Osteocyte (in vitro differentiated cells): ENCODE measurements at regions not wholly inside any gene's neighbourhood (a gene's known extent, or its start where the extent isn't known, plus 50 kb on each side); places are given as distances from the start of the nearest gene placed in this dataset.

Experiments used
- DNase-seq: peaks from one replicate; pipeline ENCODE4 v3.0.0; 2021; ENCODE audit warnings: mixed read lengths; ENCODE audit not compliant: unreplicated experiment; ENCODE audit errors: extremely low spot score
- H3K27ac Mint-ChIP-seq: one replicate; pipeline ENCODE4 v1.8.0; 2021; ENCODE audit warnings: mild to moderate bottlenecking, mixed read lengths; ENCODE audit not compliant: unreplicated experiment
- H3K27me3 Mint-ChIP-seq: one replicate; pipeline ENCODE4 v1.8.0; 2021; ENCODE audit warnings: mixed read lengths; ENCODE audit not compliant: unreplicated experiment
- H3K36me3 Mint-ChIP-seq: one replicate; pipeline ENCODE4 v1.8.0; 2021; ENCODE audit warnings: mixed read lengths; ENCODE audit not compliant: unreplicated experiment
- H3K4me1 Mint-ChIP-seq: one replicate; pipeline ENCODE4 v1.8.0; 2021; ENCODE audit warnings: mixed read lengths; ENCODE audit not compliant: unreplicated experiment
- H3K4me3 Mint-ChIP-seq: one replicate; pipeline ENCODE4 v1.8.0; 2021; ENCODE audit warnings: mild to moderate bottlenecking, moderate library complexity, mixed read lengths; ENCODE audit not compliant: unreplicated experiment
- H3K9me3 Mint-ChIP-seq: one replicate; pipeline ENCODE4 v1.8.0; 2021; ENCODE audit warnings: mixed read lengths; ENCODE audit not compliant: unreplicated experiment
- TF ChIP-seq, protein P1 (sequence below): fragments of 200-600 bp; sonication (generic); IDR thresholded peaks from 2 replicates; pipeline ENCODE4 v1.5.0; 2021; ENCODE audit warnings: antibody characterized with exemption, mild to moderate bottlenecking, moderate library complexity

DNA sequence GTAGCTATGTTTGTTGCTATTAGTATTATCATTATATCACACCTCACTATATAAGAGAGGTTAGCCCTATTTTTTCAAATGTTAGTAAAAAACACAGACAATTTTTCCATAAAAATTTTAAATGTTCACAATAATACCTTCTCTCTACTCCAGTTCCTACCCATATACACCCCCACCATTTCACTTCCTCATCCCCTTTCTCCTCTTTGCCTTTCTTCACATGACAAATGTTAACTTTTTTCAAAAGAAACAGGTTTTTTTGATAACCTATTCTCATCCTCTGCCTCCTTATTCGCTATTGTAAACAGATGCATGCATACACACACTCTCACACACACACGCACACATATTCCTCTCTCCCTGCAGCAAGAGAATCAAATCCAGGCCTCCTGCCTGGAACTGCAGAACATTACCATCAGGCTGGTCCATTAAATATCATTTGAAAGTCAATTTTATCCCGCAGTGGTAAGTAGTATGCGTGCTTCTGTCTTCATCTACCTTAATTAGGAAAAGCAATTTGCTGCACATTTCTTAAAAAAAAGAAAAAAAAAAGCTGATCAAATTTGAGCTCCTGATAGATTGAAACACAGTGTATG is 55.5 kb downstream of the MID1IP1 start:
- no peaks in the 10 kb centered on the region for H3K36me3 Mint-ChIP-seq
- no peak overlapping the region for H3K27ac Mint-ChIP-seq
- H3K4me3 Mint-ChIP-seq: no peak overlapping the region
- no peaks in the 10 kb centered on the region for H3K9me3 Mint-ChIP-seq
- TF ChIP-seq, protein P1, sequence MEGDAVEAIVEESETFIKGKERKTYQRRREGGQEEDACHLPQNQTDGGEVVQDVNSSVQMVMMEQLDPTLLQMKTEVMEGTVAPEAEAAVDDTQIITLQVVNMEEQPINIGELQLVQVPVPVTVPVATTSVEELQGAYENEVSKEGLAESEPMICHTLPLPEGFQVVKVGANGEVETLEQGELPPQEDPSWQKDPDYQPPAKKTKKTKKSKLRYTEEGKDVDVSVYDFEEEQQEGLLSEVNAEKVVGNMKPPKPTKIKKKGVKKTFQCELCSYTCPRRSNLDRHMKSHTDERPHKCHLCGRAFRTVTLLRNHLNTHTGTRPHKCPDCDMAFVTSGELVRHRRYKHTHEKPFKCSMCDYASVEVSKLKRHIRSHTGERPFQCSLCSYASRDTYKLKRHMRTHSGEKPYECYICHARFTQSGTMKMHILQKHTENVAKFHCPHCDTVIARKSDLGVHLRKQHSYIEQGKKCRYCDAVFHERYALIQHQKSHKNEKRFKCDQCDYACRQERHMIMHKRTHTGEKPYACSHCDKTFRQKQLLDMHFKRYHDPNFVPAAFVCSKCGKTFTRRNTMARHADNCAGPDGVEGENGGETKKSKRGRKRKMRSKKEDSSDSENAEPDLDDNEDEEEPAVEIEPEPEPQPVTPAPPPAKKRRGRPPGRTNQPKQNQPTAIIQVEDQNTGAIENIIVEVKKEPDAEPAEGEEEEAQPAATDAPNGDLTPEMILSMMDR: no peak
- no peaks in the 10 kb centered on the region for H3K4me1 Mint-ChIP-seq
- no peak for DNase-seq
- no peaks in the 10 kb centered on the region for H3K27me3 Mint-ChIP-seq

DNA sequence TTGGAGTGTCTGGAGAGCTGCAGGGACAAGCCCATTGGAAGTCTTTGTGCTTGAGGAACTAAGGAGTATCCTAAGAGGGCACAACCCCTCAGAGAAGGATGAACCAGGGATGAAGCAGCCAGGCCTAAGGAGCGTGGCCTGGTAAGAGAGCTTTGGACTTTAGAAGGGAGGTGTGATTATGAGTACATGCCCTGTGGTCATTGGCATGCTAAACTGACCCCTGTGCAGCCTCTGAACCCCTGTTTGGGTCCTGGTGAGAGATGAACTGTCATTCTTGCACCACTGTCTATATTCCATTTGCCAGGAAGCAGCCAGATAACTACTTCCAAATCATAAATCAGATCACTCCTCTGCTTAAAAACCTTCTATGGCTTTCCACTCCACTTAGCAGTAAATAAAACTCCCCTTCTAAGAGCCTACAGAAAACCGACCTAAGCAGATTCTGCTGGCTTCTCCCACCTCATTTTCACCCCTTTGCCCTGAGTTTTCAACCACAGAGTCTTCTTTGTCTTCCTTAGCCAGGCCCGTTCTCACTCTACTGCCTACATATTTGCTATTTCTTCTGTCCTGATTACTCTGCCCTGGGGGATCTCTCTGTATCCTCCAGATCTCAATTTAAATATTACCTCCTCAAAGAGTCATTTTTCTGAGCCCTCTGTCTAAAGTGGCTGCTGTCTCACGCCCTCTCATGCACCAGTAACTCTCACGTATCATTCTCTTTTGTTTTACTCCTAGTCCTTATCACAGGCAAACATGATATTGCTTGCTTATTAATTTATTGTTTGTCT is 56.7 kb downstream of the MID1IP1 start:
- no peak overlapping the region for H3K27ac Mint-ChIP-seq
- DNase-seq: no peak
- no peaks in the 10 kb centered on the region for H3K9me3 Mint-ChIP-seq
- no peaks in the 10 kb centered on the region for H3K36me3 Mint-ChIP-seq
- H3K4me1 Mint-ChIP-seq: no peaks in the 10 kb centered on the region
- TF ChIP-seq, protein P1: no peak
- H3K27me3 Mint-ChIP-seq: no peaks in the 10 kb centered on the region
- no peak overlapping the region for H3K4me3 Mint-ChIP-seq

DNA sequence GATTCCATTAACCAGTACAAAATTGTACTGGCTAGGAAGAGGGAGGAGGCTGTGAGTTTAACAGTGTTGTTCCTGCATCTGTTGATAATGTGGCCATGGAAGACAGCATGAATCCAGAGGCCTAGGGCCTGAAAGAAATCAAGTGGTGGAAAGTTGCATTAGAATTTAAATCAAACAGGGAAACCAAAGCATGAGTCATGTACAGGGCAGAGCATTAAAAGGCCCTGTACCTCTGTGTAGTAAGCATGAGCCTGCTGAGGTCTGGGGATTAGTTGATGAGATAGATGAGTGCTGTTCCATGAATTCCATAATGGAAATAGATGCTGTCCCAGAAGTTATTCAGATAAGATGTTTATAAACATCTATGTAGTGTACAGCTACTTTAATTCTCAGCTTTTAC is 58.3 kb downstream of the MID1IP1 start:
- TF ChIP-seq, protein P1: no peak
- Mint-ChIP-seq H3K4me3 (no peak overlapping the region), H3K4me1 (no peaks in the 10 kb centered on the region), H3K9me3 (no peaks in the 10 kb centered on the region), H3K27me3 (no peaks in the 10 kb centered on the region), H3K27ac (no peak overlapping the region), H3K36me3 (no peaks in the 10 kb centered on the region)
- DNase-seq: no peak

DNA sequence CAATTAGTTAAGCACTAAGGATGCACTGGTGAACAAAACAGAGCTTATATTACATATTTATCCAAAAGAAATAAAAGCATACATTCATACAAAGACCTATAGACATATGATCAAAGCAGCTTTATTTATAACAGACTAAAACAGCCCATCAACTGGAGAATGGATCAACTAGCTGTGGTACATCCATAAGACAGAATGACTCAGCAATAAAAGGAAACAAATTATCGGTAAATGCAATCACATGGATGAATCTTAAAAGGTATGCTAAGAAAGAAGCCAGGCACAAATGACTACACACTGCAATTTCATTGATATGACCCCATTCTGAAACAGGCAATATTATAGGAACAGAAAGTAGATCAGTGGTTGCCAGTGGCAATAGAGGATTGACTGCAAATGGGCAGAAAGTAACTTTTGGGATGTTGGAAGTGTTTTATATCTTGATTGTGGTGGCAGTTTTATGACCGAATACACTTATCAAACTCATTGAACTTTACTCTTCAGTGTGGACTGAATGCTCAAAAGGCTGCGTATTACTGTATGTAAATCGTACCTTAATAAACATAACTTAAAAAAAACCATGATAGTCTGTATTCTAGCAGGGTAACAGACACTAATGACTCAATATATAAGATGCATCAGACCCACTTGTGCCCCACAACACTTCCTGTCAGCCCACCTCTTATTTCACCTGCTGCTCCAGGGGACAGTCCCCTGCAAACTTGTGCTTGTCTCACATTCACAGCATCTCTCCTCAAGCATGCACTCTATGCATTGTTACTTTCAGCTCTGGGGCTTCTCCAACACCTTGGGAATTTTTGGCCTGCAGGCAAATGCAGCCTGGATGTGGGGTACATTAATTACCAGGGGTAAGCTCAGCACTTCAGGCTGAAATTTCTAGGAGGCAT is 59.1 kb downstream of the MID1IP1 start:
- Mint-ChIP-seq H3K36me3 (no peaks in the 10 kb centered on the region), H3K27me3 (no peaks in the 10 kb centered on the region), H3K9me3 (no peaks in the 10 kb centered on the region), H3K4me1 (no peaks in the 10 kb centered on the region), H3K4me3 (no peak overlapping the region), H3K27ac (no peak overlapping the region)
- DNase-seq: no peak
- TF ChIP-seq, protein P1: no peak

DNA sequence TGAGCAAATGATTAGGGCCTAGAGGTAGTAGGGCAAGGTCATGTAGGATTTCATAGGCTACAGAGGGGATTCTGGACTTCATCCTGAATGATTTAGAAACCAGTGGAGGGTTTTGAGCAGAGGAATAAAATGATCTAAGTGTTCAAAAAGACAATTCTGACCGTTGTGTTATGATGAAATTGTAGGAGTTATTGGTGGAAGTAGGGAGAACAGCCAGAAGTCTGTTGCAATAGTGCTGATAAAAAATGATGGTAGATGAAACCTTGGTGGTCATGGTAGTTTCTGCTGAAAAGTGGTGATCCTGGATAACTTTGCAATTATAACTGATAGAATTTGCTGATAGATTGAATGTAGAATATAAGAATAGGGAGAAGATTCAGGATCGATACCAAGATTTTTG is 60.2 kb downstream of the MID1IP1 start:
- Mint-ChIP-seq H3K27me3 (no peaks in the 10 kb centered on the region), H3K36me3 (no peaks in the 10 kb centered on the region), H3K9me3 (no peaks in the 10 kb centered on the region), H3K4me1 (no peaks in the 10 kb centered on the region), H3K27ac (no peak overlapping the region), H3K4me3 (no peak overlapping the region)
- TF ChIP-seq, protein P1: no peak
- no peak for DNase-seq
